GM18867 (cell line): ENCODE measurements at regions not wholly inside any gene's neighbourhood (a gene's known extent, or its start where the extent isn't known, plus 50 kb on each side); places are given as distances from the start of the nearest gene placed in this dataset.
"Not testable (repeated sequence)": the region's sequence is repeated elsewhere in the genome, so short reads cannot be mapped to it uniquely, and the experiment has no call there.

Experiments used
- ATAC-seq: cut with Tn5 transposase; IDR thresholded peaks from one replicate; pipeline ENCODE4 v1.9.1; 2021; ENCODE audit warnings: mild to moderate bottlenecking, moderate library complexity; ENCODE audit not compliant: unreplicated experiment

DNA sequence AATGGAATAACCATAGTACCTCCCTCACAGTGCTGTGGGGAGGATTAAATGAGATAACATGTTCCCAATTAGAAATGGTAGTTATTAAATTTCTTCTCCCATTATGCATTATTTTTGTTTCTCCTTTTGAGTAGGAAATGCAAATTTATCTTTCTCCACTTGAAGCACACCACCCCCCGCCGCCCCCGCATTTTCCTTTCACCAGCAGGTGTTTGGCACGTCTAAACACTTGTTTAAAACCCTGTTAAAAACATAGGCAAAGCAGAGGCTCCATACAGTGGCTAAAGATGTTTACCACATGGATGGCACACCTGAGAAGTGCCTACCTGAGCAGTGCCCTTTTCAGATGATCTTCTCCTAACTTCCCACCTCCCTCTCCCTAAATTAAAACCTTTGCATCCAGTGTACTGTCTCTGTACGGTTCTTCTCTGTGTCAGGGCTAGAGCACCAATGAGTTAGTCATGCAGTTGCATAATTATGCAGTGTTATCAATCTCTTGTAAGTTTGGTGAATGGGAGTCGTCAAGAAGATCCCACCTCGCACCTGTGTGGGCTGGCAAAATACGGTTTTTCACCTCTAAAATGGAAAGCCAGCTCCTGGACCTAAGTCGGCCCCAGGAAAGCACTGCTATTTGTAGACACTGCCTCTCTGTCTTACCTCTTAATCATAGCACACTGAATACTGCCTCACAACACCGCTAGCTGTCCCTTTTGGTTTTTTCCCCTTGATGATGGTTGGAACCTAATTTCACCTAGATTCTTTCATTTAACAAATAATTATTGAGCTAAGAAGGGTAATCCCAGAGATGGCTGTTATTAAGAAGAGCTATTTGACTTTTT is 122.0 kb downstream of the CT47B1 start:
- ATAC-seq: peak; percentile 33

DNA sequence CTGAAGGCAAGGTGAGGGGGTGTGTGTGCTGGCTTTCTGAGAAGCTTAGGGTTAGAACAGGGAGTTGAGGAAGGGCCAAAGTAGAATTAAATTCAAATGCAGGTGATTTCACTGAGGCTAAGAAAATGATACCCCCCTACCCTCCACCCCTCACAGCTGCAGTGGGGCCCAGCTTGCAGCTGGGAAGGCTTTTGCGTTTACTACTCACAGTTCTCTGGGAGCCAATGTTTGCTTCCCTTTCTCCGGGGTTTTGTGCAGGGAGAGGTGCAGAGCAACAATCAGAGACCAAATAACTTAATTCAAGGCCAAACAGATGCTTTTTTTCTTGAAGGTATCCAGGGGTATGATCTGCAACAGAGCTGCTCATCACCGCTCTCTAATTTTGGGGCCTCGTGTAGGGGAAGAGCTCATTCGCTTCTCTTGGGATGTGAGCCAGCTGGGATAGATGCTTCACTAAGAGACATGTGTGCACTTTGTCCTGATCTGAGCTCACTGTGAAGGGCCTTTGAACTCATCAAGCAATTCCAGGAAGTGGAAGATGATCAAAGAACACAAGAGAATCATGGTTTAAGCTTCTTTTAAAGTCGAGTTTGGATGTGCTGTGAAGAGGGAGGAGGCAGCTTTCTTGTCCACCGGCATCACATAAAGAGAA is 122.7 kb upstream of the C1GALT1C1 start:
- ATAC-seq: no peak

DNA sequence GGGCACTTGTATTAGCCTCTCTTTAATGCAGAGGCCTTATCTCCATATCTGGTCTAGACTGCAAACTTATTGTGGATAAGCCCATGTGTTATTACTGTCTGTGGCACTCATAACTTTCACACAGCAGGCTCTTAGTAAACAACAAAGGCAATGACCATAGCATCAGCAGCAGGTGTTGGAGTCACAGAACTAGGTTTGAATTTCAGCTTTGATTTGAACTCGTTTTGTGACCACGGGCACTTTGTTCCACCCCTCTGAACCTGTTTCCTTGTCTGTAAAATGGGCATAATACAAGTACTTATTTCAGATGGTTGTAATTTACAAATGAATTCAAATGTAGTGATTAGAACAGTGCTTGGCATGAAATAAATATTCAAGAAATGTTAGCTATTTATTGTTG is 121.8 kb upstream of the C1GALT1C1 start:
- ATAC-seq: no peak

DNA sequence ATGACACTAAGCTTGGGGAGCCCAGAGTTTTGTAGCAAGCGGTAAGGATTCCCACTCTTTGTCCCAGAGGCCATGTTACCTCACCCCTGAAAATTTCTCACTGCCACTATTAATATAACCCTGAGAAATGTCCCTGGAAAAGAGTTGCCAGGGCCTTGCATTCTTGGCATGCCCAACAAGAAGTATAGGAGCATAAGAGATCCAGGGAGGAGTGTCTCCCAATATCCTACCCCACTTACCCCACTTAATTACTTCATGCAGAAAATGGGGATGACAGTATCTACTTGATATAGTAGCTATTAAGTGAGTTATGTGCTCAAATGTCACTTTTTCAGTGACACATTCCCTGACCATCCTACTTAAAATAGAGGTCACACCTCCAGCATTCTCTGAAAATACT is 120.5 kb upstream of the C1GALT1C1 start:
- ATAC-seq: no peak

DNA sequence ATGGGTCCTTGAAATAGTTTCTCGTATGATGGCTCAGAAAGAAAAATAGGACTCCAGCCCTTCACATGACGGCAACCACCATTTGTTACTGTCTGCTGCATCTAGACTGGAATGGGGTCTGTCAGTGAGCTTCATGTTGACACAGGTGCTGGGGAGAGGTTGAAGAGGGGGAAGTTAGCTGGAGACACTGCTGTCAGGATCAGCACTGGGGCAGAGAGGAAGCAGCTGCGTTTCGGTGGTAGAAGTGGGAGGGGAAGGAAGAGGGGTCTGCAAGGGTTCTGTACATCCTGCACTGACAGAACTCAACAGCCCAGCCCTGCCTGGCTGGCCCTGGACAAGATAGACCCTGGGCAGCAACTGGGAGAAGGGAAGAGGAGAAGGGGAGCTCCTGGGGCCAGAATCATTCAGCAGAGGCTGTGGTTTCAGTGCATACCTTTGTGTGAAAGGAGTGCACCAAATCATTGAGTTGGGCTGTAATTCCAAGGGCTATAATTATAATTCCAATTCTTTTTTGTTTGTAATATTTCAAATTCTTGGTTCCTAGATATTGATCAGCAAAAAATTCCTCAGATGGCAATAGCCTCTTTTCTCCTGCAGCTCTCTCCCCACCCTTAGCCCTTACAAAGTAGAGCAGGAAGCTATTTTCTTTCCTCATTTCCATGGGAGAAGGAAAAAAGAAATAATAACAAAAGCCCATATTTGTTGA is 119.4 kb upstream of the C1GALT1C1 start:
- peak; percentile 62 for ATAC-seq

DNA sequence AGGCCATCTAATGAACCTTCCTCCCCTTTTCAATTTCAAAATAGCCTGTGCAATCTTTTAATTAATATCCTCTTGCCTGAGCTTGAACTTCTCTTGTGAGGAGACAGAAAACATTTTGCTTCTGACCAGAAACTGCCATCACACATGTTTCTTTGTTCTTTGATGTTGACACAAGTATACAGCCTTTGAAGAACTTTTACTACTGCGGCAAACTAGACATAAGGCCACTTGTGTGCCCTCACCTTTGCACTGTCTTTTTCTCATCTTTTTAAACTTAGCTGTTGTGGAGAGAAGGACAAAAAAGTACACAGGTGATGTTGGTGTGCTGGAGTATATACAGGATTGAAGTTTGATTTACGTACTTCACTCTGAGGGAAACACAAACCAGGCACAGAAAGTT is 116.3 kb upstream of the C1GALT1C1 start:
- no peak for ATAC-seq

DNA sequence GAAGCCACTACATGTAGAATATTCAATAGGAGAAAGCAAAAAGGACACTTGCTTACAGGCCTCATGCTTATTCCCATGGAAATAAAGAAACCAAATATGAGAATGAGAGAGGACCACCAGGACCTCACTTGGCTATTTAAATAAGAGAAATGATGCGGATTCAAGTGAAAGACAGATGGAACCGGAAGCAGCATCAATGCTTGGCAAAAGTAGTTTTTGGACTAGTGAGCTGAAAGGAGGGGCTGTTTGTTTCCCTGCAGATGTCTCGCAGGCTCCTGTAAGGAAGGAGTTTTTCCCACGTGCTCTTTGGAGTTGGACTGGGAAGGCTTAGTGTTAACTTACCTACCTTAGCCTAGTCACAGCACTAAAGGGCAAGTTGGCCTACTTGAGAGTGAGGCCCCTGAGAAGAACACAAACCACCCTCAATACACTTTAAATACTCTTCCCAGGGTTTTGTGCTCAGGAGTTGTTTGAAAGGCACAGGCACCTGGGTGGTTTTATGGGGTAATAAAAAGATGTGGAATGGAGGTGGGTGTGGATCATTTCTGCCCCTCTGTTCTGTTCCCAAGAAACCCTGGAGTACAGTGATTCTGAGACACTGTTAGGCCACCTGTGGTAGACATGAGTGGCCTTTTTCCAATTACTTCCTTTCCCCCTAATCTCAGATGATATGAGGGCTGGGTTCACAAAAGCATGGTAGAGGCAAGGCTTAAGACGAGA is 113.3 kb upstream of the C1GALT1C1 start:
- ATAC-seq: no peak

DNA sequence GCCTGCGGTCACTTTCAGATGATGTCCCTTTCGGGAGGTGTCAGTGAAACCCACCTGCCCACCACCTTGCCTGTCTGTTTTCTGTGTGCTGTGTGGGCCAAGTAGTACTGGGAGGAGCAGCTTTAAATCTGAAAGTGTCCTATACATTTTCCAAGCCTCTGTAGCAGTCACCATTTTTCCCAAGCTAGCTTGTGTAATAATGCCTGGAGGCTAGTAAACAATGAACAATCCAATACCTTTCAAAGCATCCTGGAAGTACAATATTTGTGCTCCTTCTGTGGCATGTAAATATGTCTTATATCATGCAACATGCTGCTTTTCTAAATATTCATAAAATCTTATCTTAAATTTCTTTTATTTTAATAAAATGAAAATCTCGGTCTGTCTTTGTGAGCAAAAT is 111.6 kb upstream of the C1GALT1C1 start:
- no peak for ATAC-seq

DNA sequence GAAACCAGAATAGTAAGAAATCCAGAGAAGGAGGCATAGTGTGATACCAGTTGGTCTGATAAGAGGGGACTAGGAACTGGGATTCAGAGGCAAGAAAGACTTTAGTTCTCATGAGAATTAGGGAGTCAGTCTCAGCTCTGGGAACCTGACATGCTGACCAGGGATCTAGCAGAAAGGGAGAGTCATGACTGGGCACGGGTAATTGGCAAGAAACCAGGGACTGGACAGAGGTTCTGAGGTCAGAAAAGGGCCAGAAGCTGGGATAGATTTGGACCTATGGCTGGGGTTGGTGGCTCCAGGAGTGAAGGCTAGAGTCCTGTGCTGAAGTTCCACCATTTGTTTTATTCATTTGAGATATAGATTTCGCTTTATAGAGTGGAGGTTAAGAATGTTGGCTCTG is 110.2 kb upstream of the C1GALT1C1 start:
- ATAC-seq: no peak

DNA sequence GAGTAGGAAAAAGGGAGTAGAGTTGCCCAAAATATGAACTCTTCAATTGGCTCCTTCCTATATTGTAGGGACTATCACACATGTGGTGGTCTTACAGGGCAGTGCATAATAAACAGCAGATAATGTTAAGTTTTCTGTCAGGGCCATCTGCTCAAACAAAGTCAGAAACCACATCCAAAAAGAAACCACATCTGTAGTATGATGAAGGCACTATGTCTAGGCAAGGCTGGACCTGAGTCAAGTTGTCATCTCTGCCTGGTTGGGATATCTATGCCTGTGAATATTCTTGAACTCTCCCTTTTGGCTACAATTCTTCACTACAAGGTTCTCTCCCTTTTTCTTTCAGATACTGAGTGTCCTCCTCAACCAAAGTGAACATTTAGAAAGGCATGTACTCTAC is 109.4 kb upstream of the C1GALT1C1 start:
- ATAC-seq: no peak

DNA sequence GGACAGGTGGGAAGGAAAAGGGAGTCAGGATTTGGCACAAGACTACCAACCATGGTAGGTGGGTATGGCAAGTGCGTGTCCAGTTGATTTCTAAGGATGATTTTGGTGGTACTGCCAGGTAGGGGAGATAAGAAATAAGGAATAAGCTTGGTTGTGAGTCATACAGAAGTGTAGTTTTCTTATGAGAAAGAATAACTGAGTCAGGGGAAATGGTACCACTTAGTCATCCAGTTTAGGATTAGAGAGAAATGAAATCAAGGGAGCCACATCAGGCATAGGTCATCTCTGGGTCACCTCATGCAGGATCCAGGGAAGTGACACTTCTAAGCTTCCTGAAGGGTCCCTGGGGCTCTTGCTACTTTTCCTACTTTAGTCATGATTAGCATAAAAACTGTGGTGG is 107.1 kb upstream of the C1GALT1C1 start:
- ATAC-seq: no peak

DNA sequence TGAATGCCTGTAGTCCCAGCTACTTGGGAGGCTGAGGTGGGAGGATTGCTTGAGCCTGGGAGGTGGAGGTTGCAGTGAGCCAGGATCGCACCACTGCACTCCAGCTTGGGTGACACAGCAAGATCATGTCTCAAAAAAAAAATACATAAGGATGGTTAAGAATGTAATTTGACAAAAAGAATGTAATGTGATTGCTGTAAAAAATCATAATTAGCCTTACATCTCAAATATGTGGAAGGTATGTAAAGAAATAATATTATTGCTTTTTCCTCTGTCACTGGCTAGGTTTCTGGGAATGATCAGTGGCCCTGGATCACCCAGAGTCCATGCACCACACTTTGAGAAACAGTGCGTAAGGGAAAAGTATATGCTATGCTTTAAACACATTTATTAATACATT is 106.1 kb upstream of the C1GALT1C1 start:
- no peak for ATAC-seq

DNA sequence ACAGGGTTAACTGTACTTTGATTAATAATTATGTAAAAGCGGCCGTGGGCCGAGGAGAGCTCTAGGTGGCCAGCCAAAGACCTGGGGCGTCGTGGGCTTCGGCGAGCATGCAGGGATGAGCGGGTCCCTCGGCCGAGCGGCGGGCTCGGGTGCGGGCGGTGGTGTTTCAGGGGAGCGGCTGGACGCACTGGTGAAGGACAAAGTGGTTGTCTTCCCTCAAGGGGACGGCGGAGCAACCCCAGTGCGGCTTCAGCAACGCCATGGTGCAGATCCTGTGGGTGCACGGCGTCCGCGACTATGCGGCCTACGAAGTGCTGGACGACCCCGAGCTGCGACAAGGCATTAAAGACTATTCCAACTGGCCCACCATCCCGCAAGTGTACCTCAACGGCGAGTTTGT is 103.0 kb upstream of the C1GALT1C1 start:
- no peak for ATAC-seq

DNA sequence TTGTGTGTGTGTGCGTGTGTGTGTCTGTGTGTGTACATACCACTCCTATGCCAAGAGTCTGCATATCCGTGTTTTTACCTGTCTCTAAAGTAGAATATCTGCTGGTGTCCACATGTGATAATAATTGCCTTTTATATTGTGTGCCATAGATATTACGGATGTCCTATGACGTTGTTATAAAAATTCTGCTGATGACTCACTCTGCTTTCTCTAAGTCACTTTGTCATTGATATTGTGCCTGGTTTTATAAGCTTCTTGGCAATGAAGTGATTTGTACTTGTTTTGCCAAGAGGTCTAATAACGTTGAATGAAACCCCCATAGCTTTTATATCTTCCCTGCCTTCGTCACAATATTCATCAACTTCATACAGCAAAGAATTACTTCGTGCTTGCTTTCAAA is 102.6 kb upstream of the C1GALT1C1 start:
- no peak for ATAC-seq

DNA sequence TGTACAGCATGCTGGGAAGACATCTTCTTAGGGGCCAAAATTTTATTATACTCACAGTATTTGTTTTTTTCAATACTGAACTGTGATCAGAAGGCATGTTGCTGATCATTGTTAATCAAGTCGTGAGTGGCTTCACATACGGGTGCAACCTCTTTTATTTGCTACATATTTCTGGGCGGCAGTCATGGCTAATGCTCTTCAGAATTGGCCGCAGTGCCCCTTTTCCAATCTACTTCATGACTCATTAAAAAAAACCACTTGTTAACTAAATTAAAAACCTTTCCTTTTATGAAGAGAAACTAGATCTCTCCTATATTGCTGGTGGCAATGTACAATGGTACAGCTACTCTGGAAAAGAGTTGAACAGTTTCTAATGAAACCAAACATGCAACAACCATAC is 101.5 kb upstream of the C1GALT1C1 start:
- ATAC-seq: no peak

DNA sequence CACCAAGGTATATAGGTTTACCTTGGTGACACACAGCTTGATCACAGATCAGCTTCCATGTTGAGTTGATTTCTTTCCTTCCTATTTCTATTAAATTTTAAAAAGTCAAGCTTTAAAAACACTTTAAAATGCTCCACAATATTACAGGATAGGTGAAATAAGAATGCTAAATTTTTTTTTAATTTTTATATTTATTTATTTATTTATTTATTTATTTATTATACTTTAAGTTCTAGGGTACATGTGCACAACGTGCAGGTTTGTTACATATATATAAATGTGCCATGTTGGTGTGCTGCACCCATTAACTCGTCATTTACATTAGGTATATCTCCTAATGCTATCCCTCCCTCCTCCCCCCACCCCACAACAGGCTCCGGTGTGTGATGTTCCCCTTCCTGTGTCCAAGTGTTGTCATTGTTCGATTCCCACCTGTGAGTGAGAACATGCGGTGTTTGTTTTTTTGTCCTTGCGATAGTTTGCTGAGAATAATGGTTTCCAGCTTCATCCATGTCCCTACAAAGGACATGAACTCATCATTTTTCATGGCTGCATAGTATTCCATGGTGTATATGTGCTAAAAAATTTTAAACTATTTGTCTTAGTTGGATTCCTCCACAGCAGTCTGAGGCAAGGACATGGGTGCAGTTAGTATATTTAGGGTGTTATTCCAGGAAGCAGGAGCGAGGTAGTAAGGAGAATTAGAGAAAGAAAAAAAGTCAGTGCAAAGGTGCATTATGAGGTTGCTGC is 99.8 kb upstream of the C1GALT1C1 start:
- ATAC-seq: not testable (repeated sequence)

DNA sequence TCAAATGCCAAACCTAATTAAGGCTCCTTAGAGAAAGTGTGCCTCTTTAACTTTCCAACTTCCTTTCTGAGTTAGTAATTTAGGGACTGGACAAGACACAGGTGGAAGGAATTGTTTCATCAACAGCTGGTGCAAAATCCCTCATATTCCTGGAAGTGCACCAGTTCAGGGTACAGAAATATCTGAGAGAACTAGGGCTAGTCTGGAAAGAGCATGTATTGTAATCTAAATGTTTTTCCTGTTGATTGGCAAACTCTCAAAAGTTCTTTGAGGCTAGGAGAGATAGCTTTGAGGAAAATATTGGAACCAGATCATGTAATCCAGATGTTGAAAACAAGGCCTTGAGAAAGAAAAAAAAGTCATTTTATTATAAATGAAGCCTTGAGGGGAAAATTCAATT is 98.1 kb upstream of the C1GALT1C1 start:
- no peak for ATAC-seq

DNA sequence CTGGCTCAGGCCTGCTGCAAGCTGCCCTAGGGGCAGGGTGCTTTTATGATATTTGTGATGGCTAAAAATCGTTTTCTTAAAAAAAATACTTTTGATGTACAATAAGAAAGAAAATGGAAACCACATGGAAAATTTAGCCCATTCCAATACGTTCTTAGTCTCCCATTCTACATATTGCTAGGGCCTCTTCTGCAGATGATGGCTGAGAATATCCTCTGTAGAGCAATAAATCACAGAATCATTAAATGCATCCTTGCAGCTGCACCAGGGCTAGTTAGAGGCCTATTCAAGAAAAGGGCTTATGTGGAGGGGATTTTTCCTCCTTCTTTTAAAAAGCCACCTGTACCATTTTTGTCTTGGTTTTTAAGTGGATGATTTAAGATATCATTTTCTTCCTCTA is 97.6 kb upstream of the C1GALT1C1 start:
- no peak for ATAC-seq

DNA sequence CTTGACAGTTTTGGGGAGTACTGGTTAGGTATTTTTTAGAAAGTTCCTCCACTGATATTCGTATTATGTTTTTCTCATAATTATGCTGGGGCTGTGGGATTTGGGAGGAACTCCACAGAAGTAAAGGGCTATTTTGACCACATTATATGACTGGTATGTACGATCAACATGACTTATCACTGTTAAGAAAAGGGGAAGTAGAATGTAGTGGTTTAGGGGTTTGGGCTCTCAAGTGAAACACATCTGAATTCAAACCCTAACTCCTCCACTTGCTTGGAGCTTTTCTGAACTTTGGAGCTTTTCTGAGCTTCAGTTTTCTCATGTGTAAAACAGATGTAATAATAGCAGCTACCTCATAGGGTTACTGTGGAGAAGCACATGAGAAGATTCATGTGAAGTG is 96.4 kb upstream of the C1GALT1C1 start:
- ATAC-seq: peak; percentile 98

DNA sequence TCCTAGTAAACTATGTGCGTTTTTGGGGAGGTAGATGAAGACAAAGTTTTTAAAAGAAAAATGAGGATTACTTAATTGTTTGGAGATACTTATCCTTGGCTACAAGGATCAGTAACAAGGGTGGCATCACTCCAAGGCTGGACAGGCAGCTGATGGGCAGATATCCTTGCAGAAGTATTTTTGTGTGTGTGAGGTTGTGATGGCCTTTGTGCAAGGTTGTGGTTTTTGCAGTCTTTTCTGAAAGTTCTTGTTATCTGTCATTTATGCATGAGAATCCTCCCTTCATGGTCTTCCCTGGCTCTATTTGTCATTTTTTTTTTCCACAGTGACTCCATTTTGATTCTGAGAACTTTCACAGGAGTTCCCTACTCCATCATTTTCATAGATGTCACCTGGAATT is 96.0 kb upstream of the C1GALT1C1 start:
- ATAC-seq: no peak

DNA sequence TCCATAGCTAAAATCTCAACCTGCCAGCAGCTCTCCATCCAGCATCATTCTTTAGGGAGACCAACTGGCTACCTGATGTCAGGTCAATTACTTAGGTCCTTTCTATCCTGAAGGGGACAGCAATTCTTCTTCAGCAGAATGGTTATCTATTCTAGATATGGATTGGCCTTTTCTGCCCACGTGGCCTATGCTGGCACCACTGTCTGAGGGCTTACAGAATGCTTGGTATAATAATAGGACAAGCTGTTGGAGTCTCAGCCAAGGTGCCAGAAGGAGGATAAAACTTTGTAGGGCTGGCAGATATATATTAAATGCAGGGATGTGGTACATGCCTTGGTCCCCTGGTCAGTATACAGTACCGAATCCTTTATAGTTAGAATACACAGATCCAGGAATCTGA is 89.8 kb upstream of the C1GALT1C1 start:
- ATAC-seq: no peak
